ENCODE measurements at regions not wholly inside any gene's neighbourhood (a gene's known extent, or its start where the extent isn't known, plus 50 kb on each side); places are given as distances from the start of the nearest gene placed in this dataset.

DNA sequence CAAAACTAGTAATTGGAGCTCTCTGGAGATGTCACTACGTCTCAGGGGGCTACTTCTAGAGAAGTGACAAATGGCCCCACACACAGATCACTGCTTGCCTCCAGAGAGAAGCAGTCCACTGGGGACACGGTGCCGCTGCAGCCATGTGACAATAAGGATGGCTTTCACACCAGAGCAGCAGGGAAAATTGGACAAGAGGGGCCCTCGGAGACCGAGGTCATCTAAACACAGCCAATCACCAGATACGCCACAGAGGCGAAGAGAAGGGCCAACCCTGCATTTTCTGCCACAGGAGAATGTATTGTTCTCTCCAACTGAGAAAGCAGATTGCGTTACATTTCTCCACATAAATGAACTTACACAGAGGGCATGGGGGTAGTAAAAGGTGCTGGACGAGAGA lies 51.2 kb upstream of the TIAM1 start:
- TF ChIP-seq CTCF (conservative IDR thresholded peaks at IDR 0.05; ENCODE audit: low read depth, low read length), result no peak
- no peak for DNase-seq (ENCODE audit: low read depth)
- H3K4me3 ChIP-seq (ENCODE audit: low read depth, low read length), result no peak overlapping the region

DNA sequence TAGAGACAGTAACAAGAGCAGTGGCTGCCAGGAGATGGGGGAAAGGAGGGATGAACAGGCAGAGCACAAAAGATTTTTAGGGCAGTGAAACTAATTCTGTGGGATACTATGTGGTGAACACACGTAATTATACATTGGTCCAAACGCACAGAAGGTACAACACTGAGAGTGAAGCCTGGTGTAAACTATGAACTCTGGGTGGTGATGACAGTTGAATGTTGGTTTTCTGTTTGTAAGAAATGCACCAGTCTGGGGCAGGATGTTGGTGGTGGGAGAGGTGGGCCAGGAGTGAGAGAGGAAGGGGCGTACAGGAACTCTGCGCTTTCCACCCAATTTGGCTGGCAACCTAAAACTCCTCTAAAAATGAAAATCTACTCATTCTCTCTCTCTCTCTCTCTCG lies 50.2 kb upstream of the TIAM1 start:
- no peak for DNase-seq (ENCODE audit: low read depth)
- no peak for TF ChIP-seq CTCF (conservative IDR thresholded peaks at IDR 0.05; ENCODE audit: low read depth, low read length)
- no peak overlapping the region for H3K4me3 ChIP-seq (ENCODE audit: low read depth, low read length)

Data from epithelial cell of proximal tubule (primary cell).